Prostate gland (tissue), 2 donors: ENCODE measurements at regions not wholly inside any gene's neighbourhood (a gene's known extent, or its start where the extent isn't known, plus 50 kb on each side); places are given as distances from the start of the nearest gene placed in this dataset.
A peak's percentile ranks its signal among the peaks of the same experiment; 100 is the strongest.

Experiments used
- POLR2A ChIP-seq: fragments of 450-650 bp; IDR thresholded peaks from one replicate; pipeline ENCODE4 v1.6.1; 2016; ENCODE audit warnings: antibody characterized with exemption, mild to moderate bottlenecking
- POLR2AphosphoS5 ChIP-seq: sonication (generic); formaldehyde crosslinking; IDR thresholded peaks from one replicate; pipeline ENCODE4 v1.6.1; 2017; ENCODE audit warnings: antibody characterized with exemption
- TF ChIP-seq, protein P1 (sequence below), 4 experiments: fragments of 200-600 bp in 2 of 4; fragments of 450-650 bp in 2 of 4; sonication (generic) in 2 of 4; IDR thresholded peaks; 1 replicate in 3 of 4; 2 replicates in 1 of 4; pipeline ENCODE4 v1.5.1; 2016 to 2019; ENCODE audit warnings: antibody characterized with exemption in 4 of 4, mild to moderate bottlenecking in 2 of 4, moderate library complexity in 2 of 4

DNA sequence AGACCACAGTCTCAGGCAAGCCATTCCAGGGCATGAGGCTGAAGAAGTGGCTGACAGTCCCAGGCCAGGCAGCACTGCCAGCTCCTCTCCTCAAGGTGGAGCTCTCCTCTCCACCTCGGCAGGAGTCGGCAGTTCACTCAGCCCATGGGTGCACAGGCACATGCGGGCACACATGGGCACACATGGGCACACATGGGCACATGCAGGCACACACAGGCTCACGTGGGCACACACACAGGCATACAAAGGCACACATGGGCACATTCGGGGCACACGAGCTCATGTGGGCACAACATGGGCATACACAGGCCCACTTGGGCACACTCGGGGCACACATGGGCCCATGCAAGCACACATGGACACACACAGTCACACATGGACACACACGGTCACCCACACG lies 65.3 kb upstream of the TAF1B start:
- TF ChIP-seq, protein P1, sequence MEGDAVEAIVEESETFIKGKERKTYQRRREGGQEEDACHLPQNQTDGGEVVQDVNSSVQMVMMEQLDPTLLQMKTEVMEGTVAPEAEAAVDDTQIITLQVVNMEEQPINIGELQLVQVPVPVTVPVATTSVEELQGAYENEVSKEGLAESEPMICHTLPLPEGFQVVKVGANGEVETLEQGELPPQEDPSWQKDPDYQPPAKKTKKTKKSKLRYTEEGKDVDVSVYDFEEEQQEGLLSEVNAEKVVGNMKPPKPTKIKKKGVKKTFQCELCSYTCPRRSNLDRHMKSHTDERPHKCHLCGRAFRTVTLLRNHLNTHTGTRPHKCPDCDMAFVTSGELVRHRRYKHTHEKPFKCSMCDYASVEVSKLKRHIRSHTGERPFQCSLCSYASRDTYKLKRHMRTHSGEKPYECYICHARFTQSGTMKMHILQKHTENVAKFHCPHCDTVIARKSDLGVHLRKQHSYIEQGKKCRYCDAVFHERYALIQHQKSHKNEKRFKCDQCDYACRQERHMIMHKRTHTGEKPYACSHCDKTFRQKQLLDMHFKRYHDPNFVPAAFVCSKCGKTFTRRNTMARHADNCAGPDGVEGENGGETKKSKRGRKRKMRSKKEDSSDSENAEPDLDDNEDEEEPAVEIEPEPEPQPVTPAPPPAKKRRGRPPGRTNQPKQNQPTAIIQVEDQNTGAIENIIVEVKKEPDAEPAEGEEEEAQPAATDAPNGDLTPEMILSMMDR (IDR thresholded peaks at IDR 0.05) = peak in 2 of 4 experiments; percentile 22 to 43
- no peak for TF ChIP-seq POLR2AphosphoS5
- no peak for TF ChIP-seq POLR2A
